ENCODE measurements at regions not wholly inside any gene's neighbourhood (a gene's known extent, or its start where the extent isn't known, plus 50 kb on each side); places are given as distances from the start of the nearest gene placed in this dataset.
A peak's percentile ranks its signal among the peaks of the same experiment; 100 is the strongest.

DNA sequence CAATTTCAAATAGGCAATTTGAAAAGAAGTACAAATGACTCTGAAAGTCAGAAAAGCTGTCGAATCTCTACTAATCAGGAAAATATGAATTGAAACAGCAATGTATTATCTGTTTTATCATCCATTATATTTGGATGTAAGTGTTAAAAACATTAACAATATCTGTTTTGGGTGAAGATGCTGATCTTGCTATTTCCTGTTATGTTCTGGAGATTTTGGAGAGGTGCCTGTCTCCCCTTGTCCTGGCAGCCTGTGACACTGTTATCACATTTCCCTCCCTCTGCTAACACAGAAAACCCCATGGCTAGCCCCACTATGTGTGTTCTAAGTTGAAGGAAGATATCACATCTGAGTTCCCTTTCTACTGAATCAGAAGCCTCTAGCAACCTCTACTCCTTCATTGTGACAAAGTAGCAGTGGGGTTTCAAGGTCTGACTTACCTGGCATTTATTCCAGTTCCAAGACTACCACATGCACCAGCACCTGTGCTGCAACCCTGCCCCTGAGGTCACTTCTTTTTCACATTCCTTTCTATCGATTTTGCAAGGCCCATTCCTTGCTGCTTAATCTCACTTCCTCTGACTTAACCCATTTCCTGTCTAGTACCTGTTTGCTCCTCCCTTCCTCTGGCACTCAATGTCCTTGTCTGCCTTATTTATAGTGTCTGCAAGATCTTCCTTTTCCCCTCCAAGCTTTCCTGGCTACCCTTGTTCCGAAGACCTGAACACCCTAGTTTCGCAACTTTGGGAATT is 95.5 kb upstream of the COL8A1 start:
- no peak for DNase-seq (ENCODE audit: low spot score)

DNA sequence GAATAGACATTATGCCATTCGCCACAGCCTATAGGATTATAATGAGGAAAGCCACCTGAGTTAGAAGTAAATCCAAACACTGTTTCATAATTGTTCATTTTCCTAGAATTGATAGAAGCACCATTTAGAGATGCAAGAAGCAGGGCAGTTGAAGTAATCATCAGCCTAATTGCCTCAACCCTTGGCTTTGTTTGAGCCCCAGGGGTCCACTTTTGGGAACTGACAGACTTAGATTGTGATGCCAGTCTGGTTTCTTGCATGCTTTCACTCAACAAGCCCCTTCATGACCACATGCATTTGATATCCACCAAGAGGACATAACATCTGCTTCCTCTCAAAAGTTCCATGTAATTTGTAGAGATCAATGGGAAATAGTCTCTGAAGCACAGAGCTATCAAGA is 97.2 kb upstream of the COL8A1 start:
- DNase-seq (ENCODE audit: low spot score) = no peak

DNA sequence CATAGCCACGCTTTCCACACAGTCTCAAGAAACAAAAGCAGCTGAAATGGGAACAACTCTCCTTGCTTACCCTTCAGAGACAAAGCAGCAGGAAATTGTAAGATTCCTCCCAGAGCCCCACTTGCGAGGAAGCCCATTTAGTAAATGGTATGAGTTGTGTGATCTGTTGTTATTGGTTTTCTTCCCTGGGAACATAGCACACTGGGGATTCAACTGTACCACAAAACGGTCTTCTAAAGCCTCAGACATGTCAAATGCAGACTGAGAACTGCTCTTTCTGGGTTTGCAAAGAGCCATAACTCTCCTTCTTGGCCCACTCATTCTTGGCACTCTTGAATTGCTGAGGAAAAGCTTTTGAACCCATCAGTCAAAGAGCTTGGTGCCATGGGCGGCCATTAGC is 101.0 kb upstream of the COL8A1 start:
- DNase-seq (ENCODE audit: low spot score) = no peak

DNA sequence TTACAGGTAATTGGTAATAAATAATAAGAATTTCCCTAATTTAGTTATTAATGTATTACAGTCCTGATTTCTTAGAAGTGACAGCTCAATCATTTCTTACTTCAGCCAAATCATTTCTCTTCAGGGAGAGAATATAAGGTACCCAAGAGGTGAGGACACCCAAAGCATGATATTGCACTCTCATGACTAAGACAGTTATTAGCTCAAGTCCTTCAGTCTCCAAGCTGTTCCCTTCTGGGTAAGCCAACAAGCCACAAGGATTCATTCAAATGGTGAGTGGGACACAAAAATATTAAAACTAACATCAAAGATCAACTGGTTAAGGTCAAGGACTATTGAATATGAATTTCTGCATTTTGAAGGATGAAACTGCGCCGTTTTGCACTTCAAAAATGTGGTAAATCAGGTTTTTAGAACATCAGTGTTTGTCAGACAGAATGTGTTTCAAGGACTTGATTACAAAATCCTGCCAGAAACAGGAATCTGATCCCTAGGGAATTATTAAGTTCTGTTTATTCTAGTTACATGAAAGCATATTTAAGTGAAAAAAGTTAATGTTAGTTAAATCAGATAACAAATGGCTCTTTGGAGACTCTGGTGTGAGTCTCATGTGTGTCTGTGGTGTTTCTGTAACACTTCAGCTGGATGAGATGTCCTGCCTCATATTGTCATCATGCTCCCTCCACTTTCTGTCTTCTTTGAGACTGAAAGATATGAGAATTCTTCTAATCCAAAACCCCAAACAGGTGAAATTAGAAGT is 101.7 kb upstream of the COL8A1 start:
- no peak for DNase-seq (ENCODE audit: low spot score)

DNA sequence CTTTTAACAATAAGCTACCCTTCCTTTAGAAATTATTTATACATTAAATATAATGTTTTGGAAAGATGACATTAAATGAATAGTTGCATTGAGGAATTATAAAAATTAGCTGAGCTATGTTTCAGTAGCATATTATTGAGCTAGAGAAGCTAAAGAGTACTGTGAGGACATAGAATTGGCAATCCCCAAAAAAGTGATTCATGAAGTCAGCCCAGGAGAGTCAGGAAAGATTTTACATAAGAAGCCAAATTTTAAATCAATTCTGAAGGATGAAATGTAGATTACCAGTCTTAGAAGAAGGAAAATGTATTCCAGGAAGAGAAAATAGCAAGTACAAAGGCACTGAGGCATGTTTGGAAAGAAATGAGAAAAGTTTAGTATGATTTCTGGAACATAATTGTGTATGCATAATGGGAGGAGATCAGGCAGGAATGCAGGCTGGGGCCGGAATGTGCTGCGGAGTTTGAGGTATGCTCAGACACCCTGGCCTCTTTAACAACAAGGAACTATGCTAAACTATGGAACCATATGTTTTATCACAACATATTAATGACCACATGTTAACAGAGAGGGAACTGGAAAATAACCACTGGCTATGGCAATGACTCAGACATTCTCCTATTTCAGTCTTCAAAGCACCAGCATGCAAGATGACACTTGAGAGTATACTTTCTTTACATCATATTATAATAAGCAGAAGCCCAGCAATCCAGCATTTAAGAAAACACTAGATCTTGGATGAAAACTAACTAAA is 103.3 kb upstream of the COL8A1 start:
- no peak for DNase-seq (ENCODE audit: low spot score)

DNA sequence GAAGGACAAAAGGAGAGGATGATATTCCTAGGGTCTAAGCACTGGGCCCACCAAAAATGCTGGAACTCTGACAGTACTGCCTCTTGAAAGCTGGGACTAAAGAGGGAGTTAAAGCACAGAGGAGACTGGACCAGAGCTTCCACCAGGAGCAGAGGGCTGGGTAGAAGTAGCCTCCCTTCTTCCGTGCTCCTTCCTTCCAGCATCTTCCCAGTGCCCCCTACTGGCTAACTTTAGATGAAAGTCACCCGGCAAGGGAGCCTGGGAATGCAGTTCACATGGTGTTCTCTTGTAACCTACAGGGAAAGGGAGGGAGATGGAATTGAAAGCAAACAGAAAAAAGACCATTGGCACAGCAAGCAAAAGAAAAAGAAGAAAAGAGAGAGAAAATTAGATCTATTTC is 106.1 kb upstream of the COL8A1 start:
- DNase-seq (ENCODE audit: low spot score) = peak; percentile 8

DNA sequence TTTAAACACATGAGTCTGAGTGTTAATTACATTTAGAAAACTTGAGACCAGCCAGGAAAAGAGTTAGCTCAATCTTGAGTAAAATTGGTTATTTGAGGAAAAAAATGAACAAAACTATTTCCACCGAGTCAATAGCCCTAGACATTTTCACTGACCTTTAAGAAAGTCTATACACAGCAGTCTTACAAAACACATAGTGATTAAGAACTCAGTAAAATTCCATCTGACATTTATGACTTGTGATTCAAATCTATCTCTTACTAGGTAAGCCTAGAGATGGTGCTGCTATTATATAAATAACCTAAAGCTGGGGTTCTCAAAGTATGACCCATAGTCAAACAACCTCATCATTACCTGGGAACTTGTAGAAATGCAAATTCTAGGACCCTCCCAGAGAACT is 109.1 kb upstream of the COL8A1 start:
- no peak for DNase-seq (ENCODE audit: low spot score)

DNA sequence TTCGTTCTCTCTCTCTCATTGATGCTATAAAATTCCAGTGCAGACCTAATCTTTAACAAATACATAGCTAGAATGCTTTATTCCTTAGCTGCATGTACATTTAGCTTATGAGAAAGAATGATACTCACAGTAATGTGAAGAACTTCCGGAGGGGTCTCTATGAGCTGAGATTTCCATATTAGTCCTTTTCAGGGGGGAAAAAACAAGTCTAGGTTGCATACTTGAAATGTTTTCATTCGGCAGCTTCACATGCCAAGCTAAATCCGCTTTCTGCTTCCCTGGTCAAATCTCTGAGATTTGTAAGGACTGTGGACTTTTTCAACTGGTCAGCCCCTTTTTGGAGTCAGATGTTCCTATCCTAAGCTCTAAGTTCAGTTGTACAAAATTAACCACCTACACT is 111.5 kb upstream of the COL8A1 start:
- no peak for DNase-seq (ENCODE audit: low spot score)

DNA sequence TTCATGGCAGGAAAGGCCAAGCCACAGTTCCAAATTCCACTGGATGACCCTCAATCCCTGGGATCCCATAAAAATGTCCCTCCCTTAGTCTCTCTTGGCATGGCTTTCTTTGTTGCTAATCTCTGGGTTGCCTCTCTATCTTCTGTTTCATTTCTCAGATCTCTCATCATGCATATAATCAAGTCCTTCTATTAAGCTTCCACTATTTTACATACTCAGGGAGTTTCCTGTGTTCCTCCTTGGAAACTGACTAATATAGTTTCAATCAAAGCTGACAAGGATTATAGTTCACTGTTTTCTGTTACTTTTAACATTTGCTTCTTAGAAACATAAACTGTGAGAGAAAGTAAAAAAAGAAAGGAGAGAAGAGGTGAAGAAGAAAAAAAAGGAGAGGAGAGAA is 113.8 kb upstream of the COL8A1 start:
- no peak for DNase-seq (ENCODE audit: low spot score)

DNA sequence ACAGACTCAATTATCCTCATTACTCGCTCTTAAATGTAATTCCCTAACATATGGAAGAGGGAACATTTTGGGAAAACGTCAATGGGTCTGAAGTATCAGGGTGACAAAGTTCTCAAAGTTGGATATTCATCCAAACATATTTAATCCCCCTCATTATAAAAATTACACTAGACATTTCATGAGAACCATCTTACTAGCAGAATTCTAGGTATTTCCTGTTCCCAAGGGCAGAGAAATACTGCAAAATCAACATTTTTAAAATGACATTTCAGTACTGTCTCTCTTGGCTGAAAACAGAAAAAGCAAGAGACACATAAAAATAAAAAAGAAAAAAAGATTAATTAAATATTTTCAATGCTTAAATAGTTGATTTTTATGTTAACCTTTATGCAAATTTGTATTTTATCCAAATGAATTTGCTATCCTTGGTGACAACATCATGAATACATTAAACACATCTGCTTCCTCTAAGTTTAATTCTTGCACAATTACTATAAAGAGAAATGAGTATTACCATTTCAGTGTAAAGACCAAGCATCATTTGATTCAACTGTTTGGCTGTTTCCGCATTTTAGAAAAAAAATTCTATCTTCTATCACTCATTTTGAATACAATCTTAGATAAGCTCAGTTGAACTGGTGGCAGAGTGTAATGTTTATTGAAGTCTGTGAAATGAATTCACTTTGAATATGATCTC is 114.8 kb upstream of the COL8A1 start:
- DNase-seq (ENCODE audit: low spot score) = no peak

DNA sequence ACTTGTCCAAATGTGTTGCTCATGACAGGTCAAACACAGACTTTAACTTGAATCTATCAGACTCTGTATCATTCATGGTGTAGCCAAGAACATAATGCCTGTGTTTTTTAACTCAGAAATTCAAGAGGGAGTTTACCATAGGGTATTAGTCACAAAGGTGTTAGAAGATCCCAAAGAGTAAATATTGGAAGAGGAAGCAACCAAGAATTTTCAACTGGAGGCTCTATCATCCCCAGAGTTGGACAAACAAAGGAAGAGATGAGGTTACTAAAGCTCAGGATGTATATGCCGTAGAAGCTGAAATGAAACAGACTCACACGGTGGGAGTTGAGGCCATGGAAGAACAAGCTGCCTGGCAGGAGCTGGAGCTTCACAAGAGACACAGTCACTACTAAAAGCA is 116.2 kb upstream of the COL8A1 start:
- DNase-seq (ENCODE audit: low spot score) = no peak

DNA sequence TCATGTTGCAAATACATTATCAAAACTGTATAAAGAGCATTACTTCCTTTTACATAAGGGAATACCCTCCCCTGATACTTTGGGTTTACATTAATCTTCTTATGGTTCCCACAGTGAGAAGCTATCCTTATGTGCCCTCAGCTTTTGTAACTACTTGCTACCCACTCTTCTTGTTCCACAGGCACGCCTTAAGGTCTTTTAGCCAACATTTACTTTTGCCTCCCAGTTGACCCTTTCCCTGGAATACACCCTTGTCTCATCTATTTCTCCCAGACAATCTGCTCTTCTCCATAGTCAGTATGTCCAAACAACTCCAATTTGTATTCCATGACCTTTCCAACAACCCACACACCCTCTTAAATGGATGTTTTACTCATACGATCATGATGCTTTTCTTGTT is 116.8 kb upstream of the COL8A1 start:
- no peak for DNase-seq (ENCODE audit: low spot score)

DNA sequence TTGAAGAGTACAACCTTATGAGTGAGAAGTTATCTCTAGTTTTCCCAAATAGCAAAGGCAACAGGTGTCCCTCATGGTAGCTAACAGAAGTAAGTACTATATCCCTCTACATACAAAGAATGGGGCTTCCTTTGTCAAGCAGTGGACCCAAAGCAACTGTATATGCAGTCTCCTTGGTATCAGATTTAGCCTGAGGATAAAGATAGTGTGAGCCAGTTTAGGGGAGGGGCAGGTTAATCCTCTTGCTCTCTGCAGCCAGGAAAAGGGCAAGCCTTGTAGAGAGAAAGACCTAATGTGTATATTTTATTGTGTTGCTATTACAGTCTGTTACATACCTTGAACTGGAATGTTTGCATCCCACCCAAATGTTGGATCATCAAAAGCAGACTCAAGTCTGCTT is 117.9 kb upstream of the COL8A1 start:
- no peak for DNase-seq (ENCODE audit: low spot score)

DNA sequence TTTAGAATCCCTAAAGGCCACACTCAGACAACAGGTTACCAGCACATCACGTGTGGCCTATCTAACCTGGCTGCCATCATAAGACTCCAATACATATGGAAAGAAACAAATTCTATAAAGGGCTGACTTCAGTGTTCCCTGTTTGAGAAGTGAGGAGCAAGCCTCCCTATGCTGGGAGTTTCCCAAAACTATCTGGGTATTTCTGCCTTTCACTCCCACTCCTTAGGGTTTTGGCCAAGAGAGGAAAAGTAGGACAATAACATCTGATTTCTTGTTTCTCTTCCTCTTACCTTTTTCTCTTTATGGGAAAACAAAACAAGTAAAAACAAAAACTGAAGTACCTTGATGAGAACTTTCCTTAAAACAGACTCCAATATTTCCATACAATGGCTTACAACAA is 121.5 kb upstream of the COL8A1 start:
- DNase-seq (ENCODE audit: low spot score) = no peak

DNA sequence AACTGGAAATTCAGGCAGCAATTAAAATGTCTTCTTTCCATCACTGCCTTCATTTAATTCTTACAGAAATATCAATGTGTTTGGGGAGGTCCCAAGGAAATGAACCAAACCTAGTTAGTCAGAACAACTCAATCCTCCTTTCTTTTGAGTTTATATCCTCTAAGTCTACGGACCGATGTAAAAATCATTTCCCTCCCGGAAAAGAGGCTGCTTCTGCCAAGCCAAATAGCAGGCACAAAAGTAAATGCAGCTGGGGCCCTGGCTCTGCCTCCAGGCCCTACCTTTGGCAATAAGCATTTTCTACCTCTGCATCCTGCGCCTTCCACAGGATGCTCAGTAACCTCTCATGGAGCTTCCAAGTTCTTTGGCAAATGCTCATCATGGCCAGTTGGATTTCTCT is 122.5 kb upstream of the COL8A1 start:
- DNase-seq (ENCODE audit: low spot score) = no peak

DNA sequence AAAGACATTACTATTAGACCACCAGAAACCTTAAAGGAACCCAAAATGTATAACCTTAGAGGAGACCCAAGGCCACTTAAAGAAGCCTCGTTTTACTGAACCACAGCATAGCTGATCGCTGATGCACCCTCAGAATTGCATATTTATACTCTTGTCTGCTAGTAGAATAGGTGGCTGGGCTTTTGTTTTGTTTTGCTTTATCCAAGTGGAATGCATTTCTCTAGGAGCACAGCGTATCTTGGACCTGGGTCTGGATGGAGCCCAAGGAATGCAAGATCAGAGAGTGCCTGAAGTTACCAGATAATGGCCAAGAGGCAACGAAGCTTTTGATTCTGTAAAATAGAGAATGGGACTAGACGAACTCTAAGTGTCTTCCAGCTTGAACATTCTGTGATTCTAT is 129.2 kb upstream of the COL8A1 start:
- no peak for DNase-seq (ENCODE audit: low spot score)

DNA sequence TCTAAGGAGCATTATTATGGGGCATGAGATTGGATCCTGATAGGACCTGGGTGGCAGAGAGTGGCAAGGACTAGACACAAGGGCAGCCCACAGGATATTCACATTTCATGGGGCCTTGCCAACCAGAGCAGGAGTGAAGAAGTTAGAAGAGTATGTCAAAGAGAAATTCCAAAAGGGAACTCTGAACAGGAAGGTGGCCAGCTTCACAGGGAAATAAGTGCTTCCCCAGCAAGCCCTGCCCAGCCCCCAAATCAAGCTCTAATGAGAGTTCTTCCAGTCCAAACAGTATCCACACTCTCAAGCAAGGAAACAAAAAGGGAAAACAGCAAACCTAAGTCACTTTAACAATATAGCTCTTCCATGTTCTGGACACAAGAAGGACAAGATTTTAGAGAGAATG is 130.2 kb upstream of the COL8A1 start:
- DNase-seq (ENCODE audit: low spot score) = no peak

DNA sequence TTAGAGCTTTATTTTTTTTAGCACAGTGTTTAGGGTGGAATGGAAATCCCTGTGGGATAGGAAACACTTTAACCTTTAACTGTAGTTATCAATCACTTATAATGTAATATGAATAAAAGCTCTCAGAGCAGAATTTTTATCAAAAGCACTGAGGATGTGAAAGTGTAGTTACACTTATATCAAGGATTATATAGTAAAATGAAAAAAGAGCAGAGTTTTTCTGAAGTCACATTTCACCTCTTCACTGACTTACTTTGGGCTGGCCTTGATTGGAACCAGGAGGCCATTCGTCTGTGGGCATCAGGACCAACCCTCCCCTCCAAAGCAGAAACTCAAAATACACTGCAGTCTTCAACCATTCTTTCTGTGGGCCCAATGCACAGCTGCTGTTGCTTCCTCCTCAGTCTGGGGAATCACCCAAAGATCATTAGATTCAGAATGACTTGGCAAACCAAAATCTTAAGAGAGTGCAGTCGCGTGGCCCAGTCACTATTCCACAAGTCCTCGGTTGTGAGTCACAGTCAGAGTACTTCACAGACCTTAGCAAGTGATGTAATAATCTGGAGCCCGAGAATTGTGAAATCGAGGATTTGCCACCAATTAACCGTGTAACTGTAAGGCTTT is 132.6 kb upstream of the COL8A1 start:
- DNase-seq (ENCODE audit: low spot score) = no peak

DNA sequence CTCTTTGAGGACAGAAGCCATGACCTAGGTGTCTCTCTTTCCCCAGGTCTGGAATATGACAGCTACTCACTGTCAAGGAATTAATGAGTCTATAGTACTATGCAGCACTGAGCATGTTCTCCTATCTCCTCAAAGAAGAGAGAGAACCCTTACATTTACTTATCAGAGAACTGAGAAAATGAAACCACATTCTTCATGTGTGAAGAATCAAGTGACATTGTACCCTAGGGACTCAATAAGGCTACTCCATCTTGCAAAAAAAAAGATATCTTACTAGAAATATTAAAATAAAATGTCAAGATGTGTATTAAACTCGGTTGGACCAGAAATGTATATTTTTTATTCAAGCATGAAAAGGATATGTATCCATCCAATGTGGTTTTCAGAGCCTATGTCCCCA is 133.2 kb upstream of the COL8A1 start:
- DNase-seq (ENCODE audit: low spot score) = no peak

DNA sequence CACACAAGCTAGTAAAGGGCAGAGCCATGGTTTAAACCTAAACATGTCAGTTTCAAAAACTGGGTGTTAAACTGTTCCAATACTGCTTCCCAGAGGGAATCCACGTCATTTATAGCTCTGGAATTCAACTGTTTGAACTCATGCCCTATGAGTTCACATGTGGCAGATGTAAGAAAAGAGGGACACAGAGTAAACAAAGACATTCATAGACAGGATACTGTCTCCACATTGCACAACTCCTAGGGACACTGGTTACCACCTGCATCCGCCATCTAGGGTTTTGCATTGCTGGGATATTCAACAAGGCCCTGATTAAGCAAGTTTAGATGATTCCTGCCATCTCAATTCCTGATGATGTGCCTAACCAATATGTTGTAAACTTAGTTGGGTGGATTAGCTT is 134.1 kb upstream of the COL8A1 start:
- no peak for DNase-seq (ENCODE audit: low spot score)

DNA sequence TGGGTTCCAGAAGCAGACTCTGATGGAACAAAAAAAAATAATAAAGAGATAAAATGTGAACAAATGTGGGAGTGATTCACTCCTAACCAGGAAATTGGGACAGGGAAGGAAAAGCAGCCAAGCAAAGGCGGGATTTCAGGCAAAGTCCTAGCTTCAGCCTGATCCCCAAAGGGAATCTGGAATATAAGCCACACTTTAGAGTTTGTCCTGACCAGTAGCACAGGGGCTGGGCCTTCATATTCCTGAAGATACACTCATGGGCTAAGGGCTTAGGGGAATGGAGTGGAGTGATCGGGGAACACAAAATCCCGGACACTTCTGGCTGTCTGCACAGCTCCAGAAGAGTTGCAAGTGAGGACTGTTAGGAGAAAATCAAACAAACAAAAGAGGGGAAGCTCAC is 135.0 kb upstream of the COL8A1 start:
- no peak for DNase-seq (ENCODE audit: low spot score)

DNA sequence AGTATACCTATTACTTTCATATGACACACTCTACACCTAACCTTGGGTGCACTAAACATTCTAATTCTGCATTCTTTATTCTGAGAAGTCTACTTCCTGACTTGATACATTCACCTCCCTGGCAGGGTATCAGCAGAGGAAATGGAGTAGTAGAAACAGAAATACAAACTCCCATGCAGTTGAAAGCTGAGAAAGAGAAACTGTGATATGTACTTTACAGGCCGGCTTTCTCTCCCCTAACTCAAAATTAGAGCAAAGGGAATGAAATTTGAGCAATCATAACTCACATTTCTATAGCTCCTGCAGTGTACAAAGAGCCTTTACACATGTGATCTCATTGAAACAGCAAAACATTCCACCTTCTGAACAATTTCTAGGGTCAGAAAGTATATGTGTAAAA is 135.5 kb upstream of the COL8A1 start:
- DNase-seq (ENCODE audit: low spot score) = no peak

All from SK-N-DZ (cell line).